NCI-H2107 treated with DMSO at 0.1 percent for 48 hours (cell line): ENCODE measurements at regions not wholly inside any gene's neighbourhood (a gene's known extent, or its start where the extent isn't known, plus 50 kb on each side); places are given as distances from the start of the nearest gene placed in this dataset.

Source experiments
- DNase-seq: peaks from one replicate; lab custom pipeline; 2025; ENCODE audit not compliant: unreplicated experiment; lab: John Stamatoyannopoulos, UW

DNA sequence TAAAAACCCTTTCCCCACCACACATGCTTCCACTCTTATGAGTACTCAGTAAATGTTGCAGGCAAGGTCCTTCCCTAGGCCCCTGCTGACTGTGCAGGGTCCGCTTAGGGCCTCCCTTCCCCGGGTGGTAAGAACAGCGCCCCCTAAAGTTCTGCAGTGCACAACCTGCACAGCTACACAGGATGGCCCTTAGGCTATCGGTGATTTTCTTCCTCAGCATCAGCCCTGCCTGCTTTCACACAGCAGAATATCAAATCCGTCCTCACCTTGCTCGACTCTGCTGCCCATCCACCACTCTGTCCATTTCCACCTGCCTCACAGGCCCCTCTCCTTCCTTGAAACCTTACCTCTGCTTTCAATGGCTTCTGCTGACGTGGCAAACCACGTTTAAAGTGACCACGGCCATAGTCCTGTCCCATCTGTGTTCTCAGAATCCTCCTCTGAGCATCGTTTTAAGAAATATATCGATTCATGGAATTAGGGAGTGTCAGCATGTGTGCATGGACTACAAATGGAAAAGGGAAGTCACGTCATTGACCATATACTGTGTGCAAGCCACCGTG is 51.4 kb upstream of the TMEM132E start:
- no peak for DNase-seq

DNA sequence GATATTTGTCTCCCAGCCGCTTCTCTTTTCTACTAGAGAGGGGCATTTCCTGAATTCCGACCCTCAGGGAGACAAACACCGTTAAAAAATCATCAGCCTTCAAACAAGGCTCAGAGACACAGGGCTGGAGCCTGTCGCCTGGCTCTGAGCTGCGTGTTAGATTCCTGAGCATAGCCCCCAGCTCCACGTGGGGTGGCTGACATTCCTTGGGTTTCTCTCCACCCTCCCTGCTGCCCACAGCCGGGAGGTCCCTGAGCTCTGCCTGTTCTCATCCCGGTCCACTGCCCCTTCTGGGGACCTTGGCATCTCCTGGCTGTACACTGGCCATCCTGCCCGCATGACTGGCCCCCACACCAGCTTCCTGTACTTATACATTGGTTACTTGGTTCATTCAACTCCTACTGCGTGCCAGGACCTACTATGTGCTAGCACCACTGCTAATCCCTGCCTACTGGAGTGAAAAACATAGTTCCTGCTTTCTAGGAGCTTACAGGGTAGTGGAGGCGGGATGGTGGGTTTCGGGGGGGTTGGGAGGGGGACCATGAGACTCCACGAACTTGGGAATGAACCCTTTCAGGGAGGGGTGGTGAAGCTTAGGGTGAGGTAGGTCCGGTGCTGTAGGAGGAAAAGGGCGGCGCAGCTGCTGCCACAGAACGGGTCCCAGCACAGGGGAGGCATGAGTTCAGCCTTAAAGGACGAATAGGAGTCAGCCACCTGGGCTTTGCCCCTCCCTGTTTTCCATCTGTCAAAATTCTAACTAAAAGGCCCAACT is 52.1 kb upstream of the TMEM132E start:
- DNase-seq = no peak

DNA sequence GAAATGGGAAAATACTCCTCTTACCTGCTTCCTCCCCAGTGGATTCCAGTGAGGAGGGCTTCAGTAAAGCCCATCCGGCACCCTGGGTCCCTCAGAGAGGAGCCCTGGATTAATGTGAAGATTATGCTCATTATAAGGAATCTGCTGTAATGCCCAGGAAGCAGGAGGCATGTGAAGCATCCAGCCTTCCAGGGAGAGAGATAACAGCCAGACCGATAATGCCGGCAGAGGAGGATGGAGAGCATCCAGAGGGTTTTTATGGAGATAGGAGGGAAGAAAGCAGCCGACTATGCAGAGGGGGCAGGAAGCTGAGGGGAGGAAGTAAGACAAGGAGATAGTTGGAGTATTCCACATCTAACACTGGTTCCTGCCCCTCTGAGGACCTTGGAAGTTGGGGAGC is 53.7 kb upstream of the TMEM132E start:
- DNase-seq = no peak

DNA sequence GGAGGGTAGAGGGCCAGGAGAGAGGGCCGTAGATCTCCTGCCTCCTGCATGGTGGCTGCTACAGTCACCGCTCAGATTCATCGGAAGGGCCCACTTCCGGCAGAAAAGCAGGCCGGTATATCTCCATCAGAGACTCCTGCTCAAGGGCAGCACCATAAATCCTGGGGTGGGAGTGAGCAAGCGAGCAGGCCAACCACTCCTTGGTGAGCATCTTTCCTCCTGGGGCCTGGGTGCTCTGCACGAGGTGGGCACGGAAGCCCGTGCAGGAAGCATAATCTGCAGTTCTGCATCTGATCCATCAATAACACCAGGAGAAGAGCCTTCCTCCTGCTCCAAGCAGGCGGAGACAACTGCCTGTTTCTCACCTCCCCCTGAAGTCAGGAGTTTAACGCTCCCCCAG is 57.4 kb upstream of the TMEM132E start:
- DNase-seq = no peak

DNA sequence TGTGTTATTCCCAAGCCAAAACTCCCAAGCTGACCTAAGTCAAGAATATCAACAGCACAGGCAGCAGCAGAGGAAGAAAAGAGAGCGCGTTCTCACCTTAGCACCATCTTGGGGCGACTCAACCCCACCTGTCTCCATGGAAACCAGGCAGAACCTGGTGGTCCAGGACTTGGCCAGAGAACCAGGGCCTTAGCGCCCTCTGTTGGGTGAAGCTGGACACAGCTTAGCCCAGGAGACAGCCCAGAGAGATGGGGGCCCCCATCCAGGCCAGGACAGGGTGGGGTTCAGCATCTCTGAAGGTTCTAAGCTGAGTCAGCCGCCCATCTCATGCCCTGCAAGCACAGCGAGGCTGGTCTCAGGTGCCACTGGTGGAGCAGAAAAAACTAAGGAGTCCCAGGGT is 60.1 kb upstream of the TMEM132E start:
- DNase-seq = no peak

DNA sequence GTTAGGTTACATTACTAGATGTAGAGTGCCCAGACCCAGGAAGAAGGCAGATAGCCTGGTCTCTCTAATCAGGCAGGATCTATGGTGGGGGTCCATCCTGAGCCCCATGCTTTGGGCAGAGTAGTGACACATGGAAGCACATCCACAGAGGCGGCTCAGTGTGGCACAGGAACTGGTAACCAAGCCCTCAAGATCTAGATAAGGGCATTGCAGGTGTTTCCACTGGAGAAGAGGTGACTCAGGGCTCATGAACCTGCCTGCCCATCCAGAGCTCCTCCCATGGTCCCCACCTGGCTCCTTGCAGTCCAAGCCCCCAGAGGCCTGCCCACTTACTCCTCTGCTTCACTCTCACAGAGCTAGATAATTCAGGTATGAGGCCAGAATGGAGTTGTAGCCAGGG is 62.0 kb upstream of the TMEM132E start:
- no peak for DNase-seq

DNA sequence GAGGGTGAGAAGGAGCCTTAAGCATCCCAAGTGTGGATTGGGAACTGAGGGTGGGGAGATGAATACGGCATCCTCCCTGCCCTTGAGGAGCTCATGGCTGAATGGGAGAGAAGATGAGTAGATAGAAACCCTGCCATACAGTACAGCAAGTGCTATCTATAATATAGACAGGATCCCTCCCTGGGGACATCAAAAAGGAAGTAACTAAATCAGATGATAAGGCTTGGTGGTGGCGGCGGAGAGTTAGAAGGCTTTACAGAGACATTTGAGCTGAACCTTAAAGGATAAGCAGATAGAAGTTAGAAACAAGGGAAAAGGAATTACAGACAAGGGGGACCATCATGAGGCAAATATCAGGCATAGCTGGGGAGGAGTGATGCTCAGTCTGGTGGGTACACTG is 67.5 kb upstream of the TMEM132E start:
- DNase-seq = no peak

DNA sequence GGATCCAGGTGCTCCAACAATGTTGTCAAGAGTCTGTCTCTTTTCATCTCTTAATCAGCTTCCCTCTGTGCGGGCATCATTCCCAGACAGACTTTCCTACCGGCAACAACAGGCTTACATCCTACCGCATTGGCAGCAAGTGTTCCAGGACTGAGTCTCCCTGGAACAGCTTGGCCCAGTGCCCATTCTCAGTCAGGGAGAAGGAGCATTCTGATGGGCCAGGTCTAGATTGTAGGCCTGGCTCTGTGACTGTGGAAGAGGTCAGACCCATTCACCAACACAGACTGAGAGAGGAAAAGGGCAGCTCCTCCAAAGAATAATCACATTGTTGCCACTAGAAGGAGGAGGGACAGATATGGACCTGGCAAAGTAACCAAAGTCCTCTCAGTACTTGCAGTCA is 68.1 kb upstream of the TMEM132E start:
- no peak for DNase-seq

DNA sequence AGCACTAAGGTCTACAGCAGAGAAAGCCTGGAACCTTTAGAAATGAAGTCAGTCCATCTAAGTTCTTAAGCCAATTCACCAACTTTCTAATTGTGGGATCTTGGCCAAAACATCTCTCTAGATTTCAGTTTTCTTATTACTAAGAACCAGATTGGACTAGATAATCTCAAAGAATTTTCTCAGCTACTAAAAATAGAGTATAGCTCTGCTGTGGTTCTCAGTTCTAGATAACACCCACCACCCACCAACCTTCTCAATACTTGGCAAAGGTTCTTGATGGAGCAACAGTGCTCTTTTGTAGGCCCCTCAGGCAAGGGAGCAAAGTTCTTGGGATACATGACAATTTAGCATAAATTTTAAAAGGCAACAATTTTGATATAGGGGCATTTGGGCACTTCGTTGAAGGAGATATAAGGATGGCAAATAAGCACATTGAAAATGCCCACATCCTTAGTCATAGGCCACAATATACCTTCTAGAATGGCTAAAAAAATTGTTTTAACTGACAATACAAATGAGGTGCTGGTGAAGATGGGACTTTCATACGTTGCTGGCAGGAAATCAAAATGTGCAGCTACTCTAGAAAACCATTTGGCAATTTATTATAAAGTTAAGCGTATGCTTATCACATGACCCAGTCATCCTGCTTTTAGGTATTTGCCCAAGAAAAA is 74.4 kb upstream of the TMEM132E start:
- no peak for DNase-seq

DNA sequence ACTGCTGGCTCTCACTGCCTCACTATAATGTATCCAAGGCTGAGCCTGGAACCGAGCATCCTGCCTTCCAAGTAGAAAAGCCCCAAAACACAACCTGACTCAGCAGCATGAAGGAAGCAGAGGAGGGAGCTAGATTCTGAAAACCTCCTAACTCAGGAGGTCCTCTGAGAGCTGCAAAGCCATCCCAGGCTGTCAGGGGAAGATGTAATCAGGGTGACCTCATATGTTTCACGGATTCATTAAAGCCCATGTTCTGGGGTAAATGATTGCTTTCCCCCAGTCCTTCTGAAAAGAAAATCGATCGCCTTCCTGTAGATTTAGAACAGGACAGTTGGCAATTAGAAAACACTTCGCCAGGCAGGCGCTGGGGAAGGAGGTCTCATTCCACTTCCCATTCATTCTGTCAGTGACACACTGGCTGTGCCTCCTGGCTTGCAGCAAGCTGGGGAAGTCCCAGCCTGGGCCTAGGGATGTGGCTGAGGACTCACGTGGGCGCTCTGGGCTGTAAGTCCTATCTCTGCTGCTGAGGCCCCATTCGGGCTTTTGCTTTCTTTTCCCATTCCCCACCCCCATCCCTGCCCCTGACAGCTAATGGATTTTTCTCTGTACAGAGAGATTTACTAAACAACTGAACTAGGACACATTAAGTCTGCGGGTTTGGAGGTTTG is 75.7 kb upstream of the TMEM132E start:
- DNase-seq = no peak

DNA sequence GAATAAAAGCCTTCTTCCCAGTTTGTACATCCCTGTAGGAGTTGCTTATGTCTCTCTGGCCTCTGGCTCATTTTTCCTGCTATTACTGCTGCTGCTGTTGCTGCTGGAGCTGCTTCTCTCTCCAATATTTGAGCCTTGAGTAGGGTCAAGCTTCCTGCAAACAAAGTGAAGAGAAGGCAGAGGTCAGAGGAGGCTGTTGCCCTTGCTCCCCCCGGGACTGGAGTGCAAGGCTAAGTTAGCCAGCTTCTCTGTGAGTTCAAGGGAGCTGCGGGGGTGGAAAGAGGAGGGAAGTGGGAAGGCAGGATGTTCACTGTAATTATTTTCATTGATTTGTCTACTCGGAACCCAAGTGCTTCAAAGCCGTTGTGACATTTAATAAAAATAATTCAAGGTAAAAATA is 77.0 kb upstream of the TMEM132E start:
- DNase-seq = no peak

DNA sequence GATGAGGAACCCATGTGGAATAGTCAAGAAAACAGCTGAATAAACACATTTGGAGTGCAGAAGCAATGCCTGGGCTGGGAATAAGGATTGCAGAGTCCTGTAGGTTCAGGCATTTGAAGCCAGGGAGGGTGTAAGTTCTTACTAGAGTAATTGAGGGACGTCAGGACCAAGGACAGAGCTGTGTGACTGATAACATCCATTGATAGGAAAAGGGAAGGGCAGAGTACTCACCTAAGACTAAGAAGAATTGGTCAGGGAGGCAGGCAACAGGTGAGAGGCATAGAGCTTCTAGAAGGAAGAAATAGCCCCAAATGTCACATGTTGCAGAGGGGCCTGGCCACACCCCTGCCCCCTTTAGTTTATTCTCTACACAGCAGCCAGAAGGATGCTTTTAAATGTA is 79.8 kb upstream of the TMEM132E start:
- DNase-seq = no peak

DNA sequence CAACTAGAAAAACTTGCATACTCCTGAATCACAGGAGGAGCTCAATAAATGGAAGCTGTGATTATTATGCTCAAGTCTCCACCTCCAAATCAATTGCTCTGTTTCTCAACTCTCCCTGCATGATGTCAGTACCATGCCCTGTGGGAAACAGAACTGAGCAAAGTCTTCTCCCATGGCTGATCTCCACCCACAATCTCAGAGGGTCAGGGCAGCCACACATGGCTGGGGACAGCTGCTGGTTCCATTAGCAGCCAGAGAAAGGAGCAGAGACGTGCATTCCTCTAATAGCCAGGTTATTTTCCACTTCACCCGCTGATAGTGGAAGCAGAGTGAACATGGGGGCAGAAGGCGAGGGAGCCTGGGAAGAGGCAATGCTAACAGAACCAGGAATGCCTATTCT is 85.5 kb upstream of the TMEM132E start:
- no peak for DNase-seq

DNA sequence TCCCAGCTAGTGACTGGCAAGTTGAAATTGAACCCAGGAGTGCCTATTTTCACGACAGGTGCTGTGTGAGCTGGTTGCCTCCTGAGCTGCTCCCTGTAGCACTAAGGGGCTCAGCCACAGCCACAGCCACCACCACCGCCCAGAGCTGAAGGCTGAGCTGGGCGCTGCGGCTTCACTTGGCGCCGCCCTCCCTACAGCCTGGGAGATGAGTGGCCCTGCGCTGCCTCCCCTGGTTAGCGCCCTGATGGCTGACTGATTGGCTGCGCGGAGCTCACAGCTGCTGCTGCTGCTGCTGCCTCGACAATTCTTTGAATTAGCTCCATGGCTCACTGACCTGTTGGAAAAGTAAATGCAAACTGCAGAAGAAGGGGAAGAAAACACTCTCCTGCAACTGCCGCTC is 91.8 kb upstream of the TMEM132E start:
- peak; percentile 24 for DNase-seq

DNA sequence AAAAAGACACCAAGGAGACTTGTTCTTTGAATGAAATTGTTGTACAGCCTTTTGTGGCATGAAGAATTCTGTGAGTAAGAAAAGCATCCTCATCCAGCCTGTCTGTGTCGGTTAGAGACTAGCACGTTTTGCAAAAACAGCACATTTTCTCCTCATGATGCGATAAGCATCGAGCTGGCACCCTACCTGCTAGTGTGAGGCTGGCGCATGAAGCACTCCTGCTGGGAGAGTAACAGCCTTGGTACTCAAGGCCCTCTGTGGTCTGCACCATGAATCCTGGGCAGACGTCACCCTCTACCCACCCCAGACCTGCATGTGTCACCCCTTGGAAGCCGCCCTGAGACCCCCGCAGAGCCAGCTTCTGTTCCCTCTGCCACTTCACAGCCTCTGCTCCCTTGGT is 92.6 kb upstream of the TMEM132E start:
- DNase-seq = no peak

DNA sequence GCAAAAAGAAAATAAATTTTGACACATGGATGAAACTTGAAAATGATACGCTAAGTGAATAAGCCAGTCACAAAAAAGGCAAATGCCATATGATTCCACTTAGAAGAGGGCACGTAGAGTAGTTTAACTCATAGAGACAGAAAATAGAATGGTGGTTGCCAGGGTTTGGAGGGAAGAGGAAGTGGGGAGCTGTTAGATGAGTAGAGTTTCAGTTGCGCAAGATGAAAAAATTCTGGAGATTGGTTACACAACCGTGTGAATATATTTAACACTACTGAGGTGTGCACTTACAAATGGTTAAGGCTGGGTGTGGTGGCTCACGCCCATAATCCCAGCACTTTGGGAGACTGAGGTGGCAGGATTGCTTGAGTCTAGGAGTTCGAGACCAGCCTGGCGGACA is 93.4 kb upstream of the TMEM132E start:
- no peak for DNase-seq

DNA sequence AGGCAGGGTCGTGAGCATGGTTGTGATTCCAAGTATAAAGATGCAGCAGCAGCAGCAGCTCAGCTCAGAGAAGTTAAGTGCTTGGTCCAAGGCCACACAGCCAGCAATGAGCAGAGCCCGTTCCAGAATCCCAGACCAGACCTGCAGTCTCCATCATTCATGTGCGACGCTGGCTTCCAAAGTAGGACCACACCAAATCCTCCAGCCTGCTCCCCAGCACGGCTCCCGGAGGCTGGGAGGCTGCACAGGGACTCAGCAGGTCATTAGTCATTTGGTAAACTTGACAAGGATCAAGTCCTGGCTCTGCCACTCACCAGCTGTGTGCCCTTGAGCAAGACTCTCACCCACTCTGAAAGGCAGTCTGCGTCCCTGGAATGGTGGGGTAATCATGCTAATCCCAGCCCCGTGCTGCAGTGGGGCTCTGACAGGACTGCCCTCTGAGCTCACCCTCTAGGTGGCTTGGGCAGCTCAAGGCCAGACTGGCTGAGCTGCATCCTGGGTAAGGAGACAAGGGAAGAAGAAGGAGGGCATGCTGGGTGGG is 95.1 kb upstream of the TMEM132E start:
- DNase-seq = no peak

DNA sequence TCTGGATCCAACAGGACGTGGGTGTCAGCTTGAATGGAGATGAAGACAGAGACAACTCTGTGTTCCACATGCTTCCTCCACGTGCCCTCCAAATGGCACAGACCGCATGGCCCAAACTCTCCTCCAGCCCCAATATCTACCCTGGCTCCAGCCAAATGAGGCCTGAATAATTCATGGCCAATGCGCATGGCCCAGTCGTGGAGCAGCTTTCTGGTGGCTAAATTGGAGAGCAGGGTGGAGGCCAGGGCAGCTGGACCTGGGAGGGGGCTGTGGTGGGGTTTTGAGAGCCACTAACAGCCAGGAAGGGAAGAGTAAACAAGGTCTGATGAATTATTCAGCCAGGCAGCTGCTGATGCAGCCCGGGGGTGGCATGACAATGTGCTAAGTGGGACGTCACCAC is 96.7 kb upstream of the TMEM132E start:
- DNase-seq = no peak

DNA sequence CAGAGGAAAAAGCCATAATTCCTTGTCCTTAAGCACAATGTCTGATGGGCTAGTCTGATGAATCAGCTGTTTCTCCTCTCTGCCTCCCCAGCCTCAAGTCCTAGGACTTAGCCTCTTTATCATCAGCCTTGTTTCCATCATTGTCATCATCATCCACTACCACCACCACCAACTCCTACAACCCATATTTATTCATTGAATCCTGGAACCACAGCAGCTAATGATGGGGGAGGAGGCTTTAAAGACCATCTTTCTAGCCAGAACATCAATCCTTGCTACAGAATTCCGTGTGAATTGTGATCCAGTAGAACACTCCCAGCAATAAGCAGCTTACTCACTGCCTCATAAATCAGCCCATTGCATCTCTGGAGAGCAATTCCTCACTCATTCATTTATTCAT is 97.6 kb upstream of the TMEM132E start:
- no peak for DNase-seq

DNA sequence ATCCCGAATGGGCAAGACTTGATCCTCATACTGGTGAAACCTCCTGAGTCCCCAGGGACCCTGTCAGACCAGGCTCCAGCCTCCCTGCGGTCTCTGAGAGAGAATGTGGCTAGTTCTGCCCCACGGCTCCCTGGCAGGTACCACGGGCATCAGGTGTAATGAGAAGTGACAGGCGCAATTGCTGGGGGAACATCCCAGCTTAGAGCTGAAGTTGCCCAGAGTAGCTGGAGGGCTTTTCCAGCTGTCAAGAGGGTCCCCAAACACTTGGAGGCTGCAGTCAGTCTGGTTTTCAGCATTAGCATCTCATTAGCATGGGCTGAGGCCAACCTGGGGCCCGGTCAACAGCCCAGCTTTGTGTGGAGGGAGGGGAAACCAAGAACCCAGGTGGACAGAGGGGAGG is 100.0 kb upstream of the TMEM132E start:
- DNase-seq = no peak

DNA sequence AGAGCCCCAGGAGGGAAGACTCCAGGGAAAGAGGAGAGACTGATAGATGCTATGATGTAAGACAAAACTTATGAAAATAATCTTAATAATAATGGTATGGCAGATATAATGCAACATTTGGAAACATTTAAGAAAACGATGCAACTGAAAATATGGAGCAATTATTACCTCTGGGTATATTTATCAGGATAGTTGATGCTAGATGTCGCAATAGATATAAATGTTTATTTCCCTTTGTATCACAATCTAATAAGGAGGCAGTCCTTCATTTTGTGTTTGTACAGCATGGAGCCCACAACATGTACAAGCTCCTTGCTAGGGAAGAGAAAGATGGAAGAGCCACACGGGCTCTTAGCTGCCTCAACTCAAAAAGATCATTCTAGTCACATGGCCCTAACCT is 101.1 kb upstream of the TMEM132E start:
- DNase-seq = no peak

DNA sequence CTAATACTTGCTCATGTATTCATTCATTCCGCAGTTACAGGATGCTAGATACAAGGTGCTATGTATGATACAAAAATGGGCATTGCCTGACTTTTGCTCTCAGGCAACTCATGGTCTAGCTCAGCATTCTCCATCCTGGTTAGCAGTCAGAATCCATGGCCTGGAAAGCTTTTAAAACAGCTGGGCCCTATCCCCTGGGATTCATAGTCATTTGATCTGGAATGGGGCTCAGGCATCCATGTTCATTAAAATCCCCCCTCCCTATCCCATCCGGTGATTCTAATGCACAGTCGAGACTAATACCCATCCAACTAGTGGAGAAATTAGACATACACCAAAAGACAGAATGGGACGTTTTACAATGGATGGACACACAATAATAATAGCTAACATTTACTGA is 104.1 kb upstream of the TMEM132E start:
- DNase-seq = no peak
